HepG2 (cell line): ENCODE measurements at regions not wholly inside any gene's neighbourhood (a gene's known extent, or its start where the extent isn't known, plus 50 kb on each side); places are given as distances from the start of the nearest gene placed in this dataset.
A peak's percentile ranks its signal among the peaks of the same experiment; 100 is the strongest.

Experiments
- ATAC-seq: fragments of 200-7000 bp; cut with Tn5 transposase; 3 replicates; pipeline ENCODE4 v1.9.1; 2020; ENCODE audit warnings: mild to moderate bottlenecking, moderate library complexity
- BruUV-seq: library from RNA; stranded (reverse); fragments of 400-500 nt; replicated peaks from 2 replicates; lab custom pipeline; 2021; lab: Mats Ljungman, UMichigan
- CTCF ChIA-PET: fragments of 300-600 bp; formaldehyde crosslinking; extraction: SDS; loops from one replicate; lab custom pipeline; 2021; ENCODE audit warnings: low total read pairs, inconsistent platforms, low intra/inter-chr PET ratio; lab: Yijun Ruan, JAX
- POLR2A ChIA-PET: fragments of 350-600 bp; sonication (Branson Sonifier 250); formaldehyde crosslinking; loops from one replicate; lab custom pipeline; 2020; ENCODE audit warnings: antibody characterized with exemption, inconsistent platforms; lab: Yijun Ruan, JAX
- DNase-seq: peaks from one replicate; pipeline ENCODE4 v3.0.0-alpha.2; 2015; ENCODE audit warnings: low spot score
- FAIRE-seq: peaks from 3 replicates; lab custom pipeline; 2011; peaks lifted over from hg19 to GRCh38; lab: Jason Lieb, UNC
- H2AFZ ChIP-seq: one replicate; pipeline ENCODE4 v1.6.1; 2011; ENCODE audit warnings: low read length, inconsistent platforms
- H3K27ac ChIP-seq: fragments of 300-600 bp; 3 replicates; pipeline ENCODE4 v1.8.0; 2011; ENCODE audit warnings: mixed run types, mild to moderate bottlenecking, mixed read lengths, low read length, inconsistent platforms; ENCODE audit not compliant: insufficient read depth; ENCODE audit errors: extremely low read length
- H3K27me3 ChIP-seq, 2 experiments: fragments of 200-600 bp in 1 of 2; 2 replicates in 1 of 2; 3 replicates in 1 of 2; pipeline versions ENCODE4 v1.6.0 to v1.8.0; 2011; ENCODE audit warnings: low read length in 2 of 2, mild to moderate bottlenecking in 2 of 2, moderate library complexity in 2 of 2, inconsistent platforms in 1 of 2; ENCODE audit not compliant: insufficient read depth in 2 of 2, control insufficient read depth in 1 of 2
- H3K36me3 ChIP-seq, 2 experiments: fragments of 200-600 bp in 1 of 2; replicated peaks in 1 of 2; 2 replicates in 1 of 2; 3 replicates in 1 of 2; pipeline versions ENCODE4 v1.5.1 to v1.8.0; 2011; ENCODE audit warnings: low read length in 2 of 2, inconsistent platforms in 1 of 2; ENCODE audit not compliant: insufficient read depth in 2 of 2, control insufficient read depth in 1 of 2
- H3K4me1 ChIP-seq: 2 replicates; pipeline ENCODE4 v1.5.1; 2012; ENCODE audit warnings: low read length, inconsistent platforms; ENCODE audit not compliant: insufficient read depth
- H3K4me2 ChIP-seq: 2 replicates; pipeline ENCODE4 v1.6.0; 2011; ENCODE audit warnings: low read depth, low read length, inconsistent platforms
- H3K4me3 ChIP-seq, 3 experiments: fragments of 200-600 bp in 1 of 3; sonication (generic), shearing (Covaris generic) in 1 of 3; replicated peaks in 1 of 3; 2 replicates each; pipeline ENCODE4 v1.5.1; 2011 to 2016; ENCODE audit warnings: low read length in 3 of 3, inconsistent platforms in 2 of 3, low read depth in 2 of 3, mild to moderate bottlenecking in 2 of 3, control low read depth in 1 of 3, mixed read lengths in 1 of 3; ENCODE audit not compliant: insufficient read depth in 1 of 3
- H3K79me2 ChIP-seq: one replicate; pipeline ENCODE4 v1.6.1; 2011; ENCODE audit warnings: low read length, inconsistent platforms; ENCODE audit not compliant: insufficient read depth
- H3K9ac ChIP-seq: 2 replicates; pipeline ENCODE4 v1.6.0; 2011; ENCODE audit warnings: mild to moderate bottlenecking, low read depth, low read length, inconsistent platforms; ENCODE audit not compliant: insufficient read depth
- H3K9me3 ChIP-seq: 2 replicates; pipeline ENCODE4 v1.5.1; 2012; ENCODE audit warnings: mild to moderate bottlenecking, low read length
- H4K20me1 ChIP-seq: 2 replicates; pipeline ENCODE4 v1.6.0; 2011; ENCODE audit warnings: inconsistent platforms, mild to moderate bottlenecking, low read length, moderate library complexity; ENCODE audit not compliant: insufficient read depth
- ATF2 ChIP-seq: sonication (generic); formaldehyde crosslinking; IDR thresholded peaks from 2 replicates; pipeline ENCODE4 v1.4.0; 2020; ENCODE audit warnings: missing genetic modification reagents
- BRCA1 ChIP-seq: sonication (generic); formaldehyde crosslinking; IDR thresholded peaks from 2 replicates; pipeline ENCODE4 v1.4.0; 2020; ENCODE audit warnings: missing genetic modification reagents
- CBX1 ChIP-seq: IDR thresholded peaks from one replicate; pipeline ENCODE4 v1.6.1; 2016; ENCODE audit warnings: antibody characterized with exemption, low read depth
- CENPBD1 ChIP-seq: sonication (generic); formaldehyde crosslinking; IDR thresholded peaks from 2 replicates; pipeline ENCODE4 v1.8.0; 2022; ENCODE audit warnings: missing genetic modification reagents, low read depth, mild to moderate bottlenecking, borderline replicate concordance
- CHCHD3 ChIP-seq: sonication (generic); formaldehyde crosslinking; IDR thresholded peaks from 2 replicates; pipeline ENCODE4 v1.8.0; 2022; ENCODE audit warnings: mild to moderate bottlenecking, missing genetic modification reagents, moderate library complexity
- HOXD1 ChIP-seq: sonication (generic); formaldehyde crosslinking; IDR thresholded peaks from 2 replicates; pipeline ENCODE4 v1.5.0; 2020; ENCODE audit warnings: missing genetic modification reagents
- MIXL1 ChIP-seq: IDR thresholded peaks from 2 replicates; pipeline ENCODE4 v1.6.1; 2016
- NRL ChIP-seq: sonication (generic); formaldehyde crosslinking; IDR thresholded peaks from 2 replicates; pipeline ENCODE4 v1.5.0; 2020; ENCODE audit warnings: missing genetic modification reagents, mild to moderate bottlenecking, moderate library complexity, borderline replicate concordance
- PATZ1 ChIP-seq: sonication (generic); formaldehyde crosslinking; IDR thresholded peaks from 2 replicates; pipeline ENCODE4 v1.4.0; 2020; ENCODE audit warnings: missing genetic modification reagents
- POLR2A ChIP-seq, 2 experiments: IDR thresholded peaks; 2 replicates each; pipeline ENCODE4 v1.6.1; 2011; ENCODE audit warnings: low read depth in 2 of 2, low read length in 2 of 2, mild to moderate bottlenecking in 1 of 2, moderate library complexity in 1 of 2; ENCODE audit not compliant: insufficient read depth in 1 of 2
- SP5 ChIP-seq: IDR thresholded peaks from 2 replicates; pipeline ENCODE4 v1.6.1; 2016; ENCODE audit warnings: low read depth, borderline replicate concordance
- TSC22D2 ChIP-seq: sonication (generic); formaldehyde crosslinking; IDR thresholded peaks from 2 replicates; pipeline ENCODE4 v1.5.1; 2020; ENCODE audit warnings: missing genetic modification reagents, mild to moderate bottlenecking, borderline replicate concordance
- ZBTB25 ChIP-seq: IDR thresholded peaks from 2 replicates; pipeline ENCODE4 v1.6.1; 2018; ENCODE audit warnings: missing genetic modification reagents
- ZNF562 ChIP-seq: sonication (generic); formaldehyde crosslinking; IDR thresholded peaks from 2 replicates; pipeline ENCODE4 v1.8.0; 2022; ENCODE audit warnings: missing genetic modification reagents, borderline replicate concordance
- ZNF615 ChIP-seq: sonication (generic); formaldehyde crosslinking; IDR thresholded peaks from 2 replicates; pipeline ENCODE4 v1.5.0; 2020; ENCODE audit warnings: mild to moderate bottlenecking, missing genetic modification reagents, borderline replicate concordance
- ZNF709 ChIP-seq: sonication (generic); formaldehyde crosslinking; IDR thresholded peaks from 2 replicates; pipeline ENCODE4 v1.5.0; 2020; ENCODE audit warnings: mild to moderate bottlenecking, missing genetic modification reagents
- WGBS: methylation state at CpG from one replicate; pipeline ENCODE4 v1.1.6; 2017; ENCODE audit warnings: low lambda C conversion rate; 5-methylcytosine and 5-hydroxymethylcytosine counted together
- in situ Hi-C: cut with HindIII; loops from 2 replicates; pipeline ENCODE4 v1.10.0; 2017; ENCODE audit warnings: low pct_unique_long_range_greater_than_20kb; ENCODE audit not compliant: extremely low pct_ligation_motif_present
- intact Hi-C: fragments of 100-400 bp; cut with micrococcal nuclease; formaldehyde crosslinking; loops from one replicate; pipeline ENCODE4 v1.10.0; 2022; ENCODE audit not compliant: unreplicated experiment

- TF ChIP-seq ATF2 (CRISPR knock-in tag) (peak; percentile 75; the same call in 1 of the 2 replicates), CHCHD3 (no peak)
Observed at GRCh38 chr9:78406933-78407332, 110.0 kb downstream of the PSAT1 start (continued).

GRCh38 chr9:78407636-78408312 lies 110.8 kb downstream of the PSAT1 start:
- no peak overlapping the region for H2AFZ ChIP-seq
- peaks cover 28% of the 10 kb centered on the region for H3K4me1 ChIP-seq
- no peak overlapping the region for H3K4me3 ChIP-seq
- H3K4me2 ChIP-seq, result no peak overlapping the region
- H4K20me1 ChIP-seq, result no peaks in the 10 kb centered on the region
- H3K27me3 ChIP-seq, result no peaks in the 10 kb centered on the region
- 92% methylated on average over 8 of the region's 8 CpGs for WGBS
- no peak overlapping the region for H3K9ac ChIP-seq
- no TSS peak for BruUV-seq
- ATAC-seq, result no peak
- in situ Hi-C loops (no loop called here), intact Hi-C loops (no loop called here)
- no peaks in the 10 kb centered on the region for H3K36me3 ChIP-seq
- no peaks in the 10 kb centered on the region for H3K79me2 ChIP-seq
- CTCF ChIA-PET, result no interaction called here
- H3K27ac ChIP-seq, result no peak overlapping the region
- no peaks in the 10 kb centered on the region for H3K9me3 ChIP-seq
- FAIRE-seq, result no peak
- no peak for DNase-seq
- POLR2A ChIA-PET, result interaction anchor here (1.7 kb wide), 1 partner anchor 11 kb away, joined by 7 read pairs; no protein-coding TSS in a partner anchor
- no peak for TF ChIP-seq ZNF709 (CRISPR knock-in tag)
- TF ChIP-seq BRCA1 (CRISPR knock-in tag), result no peak
- TF ChIP-seq POLR2A (IDR thresholded peaks at IDR 0.05; ENCODE audit: insufficient read depth in 1 of 2, low read depth in 2 of 2, low read length in 2 of 2), result no peak
- no peak for TF ChIP-seq PATZ1 (CRISPR knock-in tag)
- TF ChIP-seq ZNF562 (CRISPR knock-in tag), result no peak
- no peak for TF ChIP-seq CENPBD1 (CRISPR knock-in tag)
- no peak for TF ChIP-seq ZNF615 (CRISPR knock-in tag)
- no peak for TF ChIP-seq SP5 (CRISPR knock-in tag)
- no peak for TF ChIP-seq MIXL1 (CRISPR knock-in tag)
- no peak for TF ChIP-seq ZBTB25 (CRISPR knock-in tag)
- no peak for TF ChIP-seq CBX1
- no peak for TF ChIP-seq NRL
- no peak for TF ChIP-seq HOXD1
- TF ChIP-seq TSC22D2 (CRISPR knock-in tag), result no peak
